ENCODE measurements at regions not wholly inside any gene's neighbourhood (a gene's known extent, or its start where the extent isn't known, plus 50 kb on each side); places are given as distances from the start of the nearest gene placed in this dataset.

DNA sequence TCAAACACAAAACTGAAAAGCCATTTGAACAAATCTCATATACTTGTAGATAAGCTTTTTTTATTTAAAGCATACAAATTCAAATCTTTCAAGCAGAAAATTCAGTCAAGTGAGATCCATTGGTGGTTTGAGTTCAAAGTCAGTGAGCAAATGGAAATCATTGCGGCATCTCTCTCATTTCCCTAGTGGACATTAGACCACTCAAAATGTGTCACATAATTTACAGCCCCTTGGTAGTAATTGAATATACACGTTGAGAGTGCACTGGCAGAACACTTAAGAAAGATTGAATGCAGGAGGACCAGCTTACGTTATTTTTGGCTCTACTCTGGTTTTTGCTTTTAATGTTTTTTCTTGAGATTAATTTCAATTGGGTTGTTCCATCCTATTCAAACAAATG lies 633.7 kb downstream of the USP25 start:
- Histone ChIP-seq H3K36me3 (no peaks in the 10 kb centered on the region), H3K27me3 (no peaks in the 10 kb centered on the region), H3K4me1 (ENCODE audit: low read depth) (peaks cover 21% of the 10 kb centered on the region), H3K4me3 (no peak overlapping the region), H3K27ac (peak overlapping the region; percentile 15), H3K9me3 (ENCODE audit: low read depth) (no peaks in the 10 kb centered on the region)
- DNase-seq (ENCODE audit: low read depth in 1 of 2, low spot score in 1 of 2), result peak in 1 of 2 donors; percentile 34
- TF ChIP-seq, protein P1, sequence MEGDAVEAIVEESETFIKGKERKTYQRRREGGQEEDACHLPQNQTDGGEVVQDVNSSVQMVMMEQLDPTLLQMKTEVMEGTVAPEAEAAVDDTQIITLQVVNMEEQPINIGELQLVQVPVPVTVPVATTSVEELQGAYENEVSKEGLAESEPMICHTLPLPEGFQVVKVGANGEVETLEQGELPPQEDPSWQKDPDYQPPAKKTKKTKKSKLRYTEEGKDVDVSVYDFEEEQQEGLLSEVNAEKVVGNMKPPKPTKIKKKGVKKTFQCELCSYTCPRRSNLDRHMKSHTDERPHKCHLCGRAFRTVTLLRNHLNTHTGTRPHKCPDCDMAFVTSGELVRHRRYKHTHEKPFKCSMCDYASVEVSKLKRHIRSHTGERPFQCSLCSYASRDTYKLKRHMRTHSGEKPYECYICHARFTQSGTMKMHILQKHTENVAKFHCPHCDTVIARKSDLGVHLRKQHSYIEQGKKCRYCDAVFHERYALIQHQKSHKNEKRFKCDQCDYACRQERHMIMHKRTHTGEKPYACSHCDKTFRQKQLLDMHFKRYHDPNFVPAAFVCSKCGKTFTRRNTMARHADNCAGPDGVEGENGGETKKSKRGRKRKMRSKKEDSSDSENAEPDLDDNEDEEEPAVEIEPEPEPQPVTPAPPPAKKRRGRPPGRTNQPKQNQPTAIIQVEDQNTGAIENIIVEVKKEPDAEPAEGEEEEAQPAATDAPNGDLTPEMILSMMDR (IDR thresholded peaks at IDR 0.05; ENCODE audit: low read depth, low read length), result no peak

DNA sequence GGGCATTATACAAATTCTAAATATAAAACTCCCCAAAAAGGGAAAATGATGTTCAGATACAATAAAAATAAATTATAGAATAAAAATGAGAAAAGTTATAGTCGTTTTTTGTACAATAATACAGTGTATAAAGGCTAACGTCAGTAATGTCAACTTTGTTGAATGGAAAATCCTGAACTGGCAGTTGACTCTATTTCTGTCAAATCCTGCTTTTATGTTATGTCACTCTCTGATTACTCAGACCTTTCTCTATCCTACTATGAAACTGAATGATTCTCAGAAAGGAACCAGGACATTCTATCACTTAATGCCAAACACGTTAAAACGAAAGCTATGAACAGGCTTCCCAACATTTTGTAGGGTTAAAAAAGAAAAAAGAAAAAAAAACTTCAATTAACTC lies 636.4 kb downstream of the USP25 start:
- no peak for DNase-seq (ENCODE audit: low read depth in 1 of 2, low spot score in 1 of 2)
- TF ChIP-seq, protein P1 (IDR thresholded peaks at IDR 0.05; ENCODE audit: low read depth, low read length), result no peak
- Histone ChIP-seq H3K36me3 (no peaks in the 10 kb centered on the region), H3K27ac (no peak overlapping the region), H3K4me1 (ENCODE audit: low read depth) (peaks cover 21% of the 10 kb centered on the region), H3K27me3 (no peaks in the 10 kb centered on the region), H3K9me3 (ENCODE audit: low read depth) (no peaks in the 10 kb centered on the region), H3K4me3 (no peak overlapping the region)

DNA sequence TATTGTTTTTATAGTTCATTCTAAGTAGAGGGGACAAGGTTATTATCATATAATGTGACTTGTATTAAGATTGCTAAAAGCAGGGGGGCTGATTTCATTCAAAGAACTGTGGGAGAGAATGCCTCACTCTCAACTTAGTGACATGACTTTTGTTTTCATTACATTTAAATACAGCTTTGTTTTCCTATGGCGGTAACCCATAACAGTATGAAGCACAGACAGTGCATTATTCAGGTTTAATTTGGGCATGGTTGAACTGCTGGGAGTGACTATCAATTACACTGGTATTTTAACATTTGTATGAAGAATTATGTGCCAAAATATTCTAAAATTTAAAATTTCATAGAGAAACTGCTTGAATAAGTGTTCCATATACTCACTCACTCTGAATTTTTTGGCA lies 637.3 kb downstream of the USP25 start:
- H3K27ac ChIP-seq, result no peak overlapping the region
- TF ChIP-seq, protein P1 (IDR thresholded peaks at IDR 0.05; ENCODE audit: low read depth, low read length), result no peak
- DNase-seq (ENCODE audit: low read depth in 1 of 2, low spot score in 1 of 2), result no peak
- H3K4me1 ChIP-seq (ENCODE audit: low read depth), result peaks cover 21% of the 10 kb centered on the region
- no peaks in the 10 kb centered on the region for H3K36me3 ChIP-seq
- H3K9me3 ChIP-seq (ENCODE audit: low read depth), result no peaks in the 10 kb centered on the region
- no peaks in the 10 kb centered on the region for H3K27me3 ChIP-seq
- no peak overlapping the region for H3K4me3 ChIP-seq

DNA sequence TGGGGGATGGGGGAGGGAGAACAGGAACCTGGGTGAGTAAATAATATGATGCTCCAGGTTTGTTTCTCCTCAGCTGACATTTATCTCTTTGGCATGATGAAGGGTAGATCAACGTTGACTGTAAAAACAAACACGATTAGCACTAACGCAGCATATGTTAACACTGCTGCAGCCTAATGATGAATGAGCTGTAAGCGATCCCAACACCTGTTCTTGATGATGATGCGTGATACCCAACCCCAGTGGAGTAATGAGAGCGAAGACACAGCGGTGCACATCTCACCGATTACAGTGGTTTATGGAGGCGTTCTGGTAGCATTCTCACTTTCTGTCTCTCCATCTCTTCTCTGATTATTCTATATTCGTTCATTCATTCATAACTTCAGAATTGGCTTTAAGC lies 640.4 kb downstream of the USP25 start:
- DNase-seq (ENCODE audit: low read depth in 1 of 2, low spot score in 1 of 2), result no peak
- H3K9me3 ChIP-seq (ENCODE audit: low read depth), result no peaks in the 10 kb centered on the region
- H3K27me3 ChIP-seq, result no peaks in the 10 kb centered on the region
- H3K4me1 ChIP-seq (ENCODE audit: low read depth), result peaks cover 3% of the 10 kb centered on the region
- no peaks in the 10 kb centered on the region for H3K36me3 ChIP-seq
- H3K4me3 ChIP-seq, result no peak overlapping the region
- TF ChIP-seq, protein P1 (IDR thresholded peaks at IDR 0.05; ENCODE audit: low read depth, low read length), result no peak
- no peak overlapping the region for H3K27ac ChIP-seq

DNA sequence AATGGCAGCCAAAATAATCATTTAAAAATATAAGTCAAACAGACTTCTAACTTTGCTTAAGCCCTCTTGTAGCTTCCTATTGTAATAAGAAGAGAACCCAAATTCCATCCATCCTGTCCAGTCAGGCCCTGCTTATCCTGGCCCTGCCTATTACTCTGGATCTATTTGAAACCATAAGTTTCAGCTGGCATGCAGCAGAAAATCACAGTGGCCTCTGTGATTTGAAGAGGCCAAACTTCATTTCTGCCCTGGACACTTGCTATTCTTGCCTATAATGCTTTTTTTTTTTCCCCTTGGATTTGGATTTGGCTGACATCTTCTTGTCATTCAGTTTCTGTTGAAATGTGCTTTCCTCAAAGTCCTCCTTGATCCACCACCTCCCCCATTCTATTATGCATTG lies 642.8 kb downstream of the USP25 start:
- Histone ChIP-seq H3K36me3 (no peaks in the 10 kb centered on the region), H3K4me3 (no peak overlapping the region), H3K9me3 (ENCODE audit: low read depth) (no peaks in the 10 kb centered on the region), H3K27me3 (no peaks in the 10 kb centered on the region), H3K27ac (no peak overlapping the region), H3K4me1 (ENCODE audit: low read depth) (peaks cover 22% of the 10 kb centered on the region)
- TF ChIP-seq, protein P1 (IDR thresholded peaks at IDR 0.05; ENCODE audit: low read depth, low read length), result no peak
- DNase-seq (ENCODE audit: low read depth in 1 of 2, low spot score in 1 of 2), result no peak

DNA sequence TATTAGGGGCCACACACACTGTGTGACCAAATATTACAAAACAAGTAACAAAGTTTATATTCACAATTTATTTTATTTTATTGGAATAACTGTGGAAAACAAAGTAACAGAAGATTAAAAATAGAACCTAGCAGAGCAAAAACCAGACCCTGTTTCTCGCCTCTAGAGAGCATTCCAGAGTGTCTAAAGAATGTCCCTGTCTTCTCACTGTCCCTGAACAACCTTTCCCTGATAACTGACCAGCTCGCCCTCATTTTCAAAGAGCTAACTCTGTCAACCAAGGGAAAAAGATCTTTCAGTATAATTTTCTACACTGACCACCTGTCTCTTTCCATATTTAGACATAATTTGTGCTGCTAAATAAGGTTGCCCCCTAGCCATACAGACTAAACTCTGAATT lies 646.9 kb downstream of the USP25 start:
- peak overlapping the region; percentile 91 for H3K27ac ChIP-seq
- H3K4me1 ChIP-seq (ENCODE audit: low read depth), result peaks cover 37% of the 10 kb centered on the region
- no peaks in the 10 kb centered on the region for H3K36me3 ChIP-seq
- DNase-seq (ENCODE audit: low read depth in 1 of 2, low spot score in 1 of 2), result peak in 1 of 2 donors; percentile 62
- no peaks in the 10 kb centered on the region for H3K27me3 ChIP-seq
- no peak overlapping the region for H3K4me3 ChIP-seq
- H3K9me3 ChIP-seq (ENCODE audit: low read depth), result no peaks in the 10 kb centered on the region
- TF ChIP-seq, protein P1 (IDR thresholded peaks at IDR 0.05; ENCODE audit: low read depth, low read length), result no peak
